ENCODE measurements at regions not wholly inside any gene's neighbourhood (a gene's known extent, or its start where the extent isn't known, plus 50 kb on each side); places are given as distances from the start of the nearest gene placed in this dataset.

DNA sequence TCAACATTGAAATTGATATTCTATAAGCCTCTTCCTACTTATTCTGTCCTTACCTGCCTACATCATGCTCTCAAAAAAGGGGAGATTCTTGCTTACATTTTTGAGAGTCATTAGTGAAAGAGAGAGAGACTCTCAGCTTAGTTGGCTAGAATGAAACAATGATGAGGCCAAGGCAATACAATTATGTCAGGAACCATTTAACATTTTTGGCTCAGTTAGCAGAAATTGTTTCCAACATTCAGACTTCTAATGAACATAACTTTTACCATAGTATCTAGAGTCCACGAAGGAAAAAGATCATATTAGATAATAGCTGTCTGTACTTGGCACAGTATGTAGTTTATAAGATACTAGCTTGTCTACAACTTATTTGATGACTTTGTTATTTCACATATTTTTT, 263.7 kb upstream of the ARX start:
- WGBS (ENCODE audit: low lambda C conversion rate): 0% methylated on average over 1 of the region's 1 CpG
- no peaks in the 10 kb centered on the region for H3K9me3 ChIP-seq (ENCODE audit: low read length)
- no peak overlapping the region for H3K4me3 ChIP-seq (replicated peaks in 1 of 3; ENCODE audit: insufficient read depth in 1 of 3, low read depth in 2 of 3, low read length in 3 of 3)
- no peaks in the 10 kb centered on the region for H3K79me2 ChIP-seq (ENCODE audit: insufficient read depth, low read length)
- TF ChIP-seq XRCC5 (optimal IDR thresholded peaks at IDR 0.05; ENCODE audit: low read length) (no peak), SRY (CRISPR knock-in tag; IDR thresholded peaks at IDR 0.05) (no peak), ZNF780A (CRISPR knock-in tag; IDR thresholded peaks at IDR 0.05) (no peak), ETV6 (CRISPR knock-in tag; conservative IDR thresholded peaks at IDR 0.05) (no peak), NR3C1 (CRISPR knock-in tag; IDR thresholded peaks at IDR 0.05) (no peak), IRF2 (CRISPR knock-in tag; IDR thresholded peaks at IDR 0.05) (no peak), YEATS2 (CRISPR knock-in tag; IDR thresholded peaks at IDR 0.05; ENCODE audit: borderline replicate concordance) (no peak), KLF9 (CRISPR knock-in tag; IDR thresholded peaks at IDR 0.05; ENCODE audit: low read depth) (no peak)
- TF ChIP-seq, protein P1, sequence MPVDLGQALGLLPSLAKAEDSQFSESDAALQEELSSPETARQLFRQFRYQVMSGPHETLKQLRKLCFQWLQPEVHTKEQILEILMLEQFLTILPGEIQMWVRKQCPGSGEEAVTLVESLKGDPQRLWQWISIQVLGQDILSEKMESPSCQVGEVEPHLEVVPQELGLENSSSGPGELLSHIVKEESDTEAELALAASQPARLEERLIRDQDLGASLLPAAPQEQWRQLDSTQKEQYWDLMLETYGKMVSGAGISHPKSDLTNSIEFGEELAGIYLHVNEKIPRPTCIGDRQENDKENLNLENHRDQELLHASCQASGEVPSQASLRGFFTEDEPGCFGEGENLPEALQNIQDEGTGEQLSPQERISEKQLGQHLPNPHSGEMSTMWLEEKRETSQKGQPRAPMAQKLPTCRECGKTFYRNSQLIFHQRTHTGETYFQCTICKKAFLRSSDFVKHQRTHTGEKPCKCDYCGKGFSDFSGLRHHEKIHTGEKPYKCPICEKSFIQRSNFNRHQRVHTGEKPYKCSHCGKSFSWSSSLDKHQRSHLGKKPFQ (CRISPR knock-in tag; IDR thresholded peaks at IDR 0.05; ENCODE audit: insufficient replicate concordance): no peak
- TF ChIP-seq, protein P2, sequence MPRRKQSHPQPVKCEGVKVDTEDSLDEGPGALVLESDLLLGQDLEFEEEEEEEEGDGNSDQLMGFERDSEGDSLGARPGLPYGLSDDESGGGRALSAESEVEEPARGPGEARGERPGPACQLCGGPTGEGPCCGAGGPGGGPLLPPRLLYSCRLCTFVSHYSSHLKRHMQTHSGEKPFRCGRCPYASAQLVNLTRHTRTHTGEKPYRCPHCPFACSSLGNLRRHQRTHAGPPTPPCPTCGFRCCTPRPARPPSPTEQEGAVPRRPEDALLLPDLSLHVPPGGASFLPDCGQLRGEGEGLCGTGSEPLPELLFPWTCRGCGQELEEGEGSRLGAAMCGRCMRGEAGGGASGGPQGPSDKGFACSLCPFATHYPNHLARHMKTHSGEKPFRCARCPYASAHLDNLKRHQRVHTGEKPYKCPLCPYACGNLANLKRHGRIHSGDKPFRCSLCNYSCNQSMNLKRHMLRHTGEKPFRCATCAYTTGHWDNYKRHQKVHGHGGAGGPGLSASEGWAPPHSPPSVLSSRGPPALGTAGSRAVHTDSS (CRISPR knock-in tag; conservative IDR thresholded peaks at IDR 0.05): no peak
- TF ChIP-seq, protein P3, sequence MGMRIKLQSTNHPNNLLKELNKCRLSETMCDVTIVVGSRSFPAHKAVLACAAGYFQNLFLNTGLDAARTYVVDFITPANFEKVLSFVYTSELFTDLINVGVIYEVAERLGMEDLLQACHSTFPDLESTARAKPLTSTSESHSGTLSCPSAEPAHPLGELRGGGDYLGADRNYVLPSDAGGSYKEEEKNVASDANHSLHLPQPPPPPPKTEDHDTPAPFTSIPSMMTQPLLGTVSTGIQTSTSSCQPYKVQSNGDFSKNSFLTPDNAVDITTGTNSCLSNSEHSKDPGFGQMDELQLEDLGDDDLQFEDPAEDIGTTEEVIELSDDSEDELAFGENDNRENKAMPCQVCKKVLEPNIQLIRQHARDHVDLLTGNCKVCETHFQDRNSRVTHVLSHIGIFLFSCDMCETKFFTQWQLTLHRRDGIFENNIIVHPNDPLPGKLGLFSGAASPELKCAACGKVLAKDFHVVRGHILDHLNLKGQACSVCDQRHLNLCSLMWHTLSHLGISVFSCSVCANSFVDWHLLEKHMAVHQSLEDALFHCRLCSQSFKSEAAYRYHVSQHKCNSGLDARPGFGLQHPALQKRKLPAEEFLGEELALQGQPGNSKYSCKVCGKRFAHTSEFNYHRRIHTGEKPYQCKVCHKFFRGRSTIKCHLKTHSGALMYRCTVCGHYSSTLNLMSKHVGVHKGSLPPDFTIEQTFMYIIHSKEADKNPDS (CRISPR knock-in tag; IDR thresholded peaks at IDR 0.05): no peak
- BruUV-seq (replicated peaks): no TSS peak
- no peaks in the 10 kb centered on the region for H3K27me3 ChIP-seq (ENCODE audit: control insufficient read depth in 1 of 2, insufficient read depth in 2 of 2, low read length in 2 of 2)
- in situ Hi-C loops (cut with HindIII; ENCODE audit: extremely low pct_ligation_motif_present, low pct_unique_long_range_greater_than_20kb) (no loop called here), intact Hi-C loops (cut with micrococcal nuclease; ENCODE audit: unreplicated experiment) (no loop called here)
- FAIRE-seq (no peak), ATAC-seq (no peak), DNase-seq (ENCODE audit: low spot score) (no peak)
- POLR2A ChIA-PET: no interaction called here
- no peak overlapping the region for H2AFZ ChIP-seq (ENCODE audit: low read length)
- H3K36me3 ChIP-seq (replicated peaks in 1 of 2; ENCODE audit: control insufficient read depth in 1 of 2, insufficient read depth in 2 of 2, low read length in 2 of 2): no peaks in the 10 kb centered on the region
- H3K27ac ChIP-seq (ENCODE audit: extremely low read length, insufficient read depth, low read length): no peak overlapping the region
- CTCF ChIA-PET (ENCODE audit: low intra/inter-chr PET ratio, low total read pairs): no interaction called here
- H3K4me2 ChIP-seq (ENCODE audit: low read depth, low read length): no peak overlapping the region
- no peaks in the 10 kb centered on the region for H3K4me1 ChIP-seq (ENCODE audit: insufficient read depth, low read length)
- H4K20me1 ChIP-seq (ENCODE audit: insufficient read depth, low read length): no peaks in the 10 kb centered on the region
- H3K9ac ChIP-seq (ENCODE audit: insufficient read depth, low read depth, low read length): no peak overlapping the region

Data from HepG2 (cell line).